ENCODE measurements at regions not wholly inside any gene's neighbourhood (a gene's known extent, or its start where the extent isn't known, plus 50 kb on each side); places are given as distances from the start of the nearest gene placed in this dataset.

DNA sequence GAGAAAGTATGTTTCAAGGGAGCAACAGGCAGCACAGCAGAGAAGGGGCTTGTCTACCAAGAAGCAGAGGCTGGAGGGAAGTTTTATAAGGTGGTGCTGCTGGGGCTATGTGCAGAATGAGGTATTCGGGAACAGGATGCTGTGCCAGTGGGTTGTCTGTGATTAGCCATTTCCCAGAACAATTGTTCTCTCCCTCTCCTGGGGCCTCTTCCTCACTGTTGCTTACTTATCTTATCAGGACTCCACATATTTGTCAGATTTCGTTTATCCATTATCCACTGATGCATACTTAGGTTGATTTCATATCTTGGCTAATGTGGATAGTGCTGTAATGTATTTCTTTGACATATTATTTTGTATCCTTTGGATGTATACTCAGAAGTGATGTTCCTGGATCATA lies 195.1 kb upstream of the RTL1 start:
- H3K9me3 ChIP-seq, result peaks cover 5% of the 10 kb centered on the region
- H3K4me1 ChIP-seq, result no peaks in the 10 kb centered on the region
- H3K27me3 ChIP-seq, result no peaks in the 10 kb centered on the region
- intact Hi-C loops (cut with DNase I), result no loop called here
- no peak for DNase-seq (ENCODE audit: extremely low spot score in 2 of 2)
- no peak overlapping the region for H3K4me3 ChIP-seq
- no peaks in the 10 kb centered on the region for H3K36me3 ChIP-seq
- TF ChIP-seq, protein P1, sequence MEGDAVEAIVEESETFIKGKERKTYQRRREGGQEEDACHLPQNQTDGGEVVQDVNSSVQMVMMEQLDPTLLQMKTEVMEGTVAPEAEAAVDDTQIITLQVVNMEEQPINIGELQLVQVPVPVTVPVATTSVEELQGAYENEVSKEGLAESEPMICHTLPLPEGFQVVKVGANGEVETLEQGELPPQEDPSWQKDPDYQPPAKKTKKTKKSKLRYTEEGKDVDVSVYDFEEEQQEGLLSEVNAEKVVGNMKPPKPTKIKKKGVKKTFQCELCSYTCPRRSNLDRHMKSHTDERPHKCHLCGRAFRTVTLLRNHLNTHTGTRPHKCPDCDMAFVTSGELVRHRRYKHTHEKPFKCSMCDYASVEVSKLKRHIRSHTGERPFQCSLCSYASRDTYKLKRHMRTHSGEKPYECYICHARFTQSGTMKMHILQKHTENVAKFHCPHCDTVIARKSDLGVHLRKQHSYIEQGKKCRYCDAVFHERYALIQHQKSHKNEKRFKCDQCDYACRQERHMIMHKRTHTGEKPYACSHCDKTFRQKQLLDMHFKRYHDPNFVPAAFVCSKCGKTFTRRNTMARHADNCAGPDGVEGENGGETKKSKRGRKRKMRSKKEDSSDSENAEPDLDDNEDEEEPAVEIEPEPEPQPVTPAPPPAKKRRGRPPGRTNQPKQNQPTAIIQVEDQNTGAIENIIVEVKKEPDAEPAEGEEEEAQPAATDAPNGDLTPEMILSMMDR (IDR thresholded peaks at IDR 0.05), result no peak
- TF ChIP-seq POLR2A (IDR thresholded peaks at IDR 0.05) (no peak), POLR2AphosphoS5 (IDR thresholded peaks at IDR 0.05; ENCODE audit: insufficient read depth in 1 of 2, low read depth in 1 of 2) (no peak)
- H3K27ac ChIP-seq, result no peak overlapping the region

DNA sequence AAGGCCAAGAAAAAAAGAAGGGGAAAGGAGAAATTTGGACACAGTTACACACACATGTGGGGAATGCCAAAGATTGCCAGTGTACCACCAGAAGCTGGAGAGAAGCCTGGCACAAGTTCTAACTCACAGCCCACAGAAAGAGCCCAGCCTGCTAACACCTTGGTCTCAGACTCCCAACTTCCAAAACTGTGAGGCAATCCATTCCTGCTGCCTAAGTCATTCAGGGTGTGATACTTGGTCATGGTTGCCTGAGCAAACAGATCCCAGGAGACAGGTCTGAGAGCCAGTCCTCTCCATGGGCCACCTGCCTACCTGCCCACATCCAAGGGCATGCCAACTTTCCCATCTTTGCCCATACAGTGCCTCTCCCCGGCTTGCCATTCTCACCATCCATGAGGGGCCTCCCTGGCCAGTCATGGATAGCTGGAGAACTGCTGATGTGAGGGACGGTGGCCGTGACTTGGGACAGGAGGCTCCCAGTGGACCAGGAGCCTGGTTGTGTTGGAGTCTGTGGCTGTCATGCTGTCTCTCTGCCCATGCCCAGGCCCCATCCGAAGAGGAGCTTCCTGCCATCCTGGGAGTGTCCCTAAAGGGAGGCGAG lies 198.0 kb upstream of the RTL1 start:
- H3K36me3 ChIP-seq, result no peaks in the 10 kb centered on the region
- no peak overlapping the region for H3K27ac ChIP-seq
- H3K27me3 ChIP-seq, result no peaks in the 10 kb centered on the region
- peaks cover 5% of the 10 kb centered on the region for H3K9me3 ChIP-seq
- TF ChIP-seq, protein P1 (IDR thresholded peaks at IDR 0.05), result no peak
- TF ChIP-seq POLR2AphosphoS5 (IDR thresholded peaks at IDR 0.05; ENCODE audit: insufficient read depth in 1 of 2, low read depth in 1 of 2) (no peak), POLR2A (IDR thresholded peaks at IDR 0.05) (no peak)
- no peak for DNase-seq (ENCODE audit: extremely low spot score in 2 of 2)
- no peak overlapping the region for H3K4me3 ChIP-seq
- no peaks in the 10 kb centered on the region for H3K4me1 ChIP-seq
- intact Hi-C loops (cut with DNase I), result no loop called here

DNA sequence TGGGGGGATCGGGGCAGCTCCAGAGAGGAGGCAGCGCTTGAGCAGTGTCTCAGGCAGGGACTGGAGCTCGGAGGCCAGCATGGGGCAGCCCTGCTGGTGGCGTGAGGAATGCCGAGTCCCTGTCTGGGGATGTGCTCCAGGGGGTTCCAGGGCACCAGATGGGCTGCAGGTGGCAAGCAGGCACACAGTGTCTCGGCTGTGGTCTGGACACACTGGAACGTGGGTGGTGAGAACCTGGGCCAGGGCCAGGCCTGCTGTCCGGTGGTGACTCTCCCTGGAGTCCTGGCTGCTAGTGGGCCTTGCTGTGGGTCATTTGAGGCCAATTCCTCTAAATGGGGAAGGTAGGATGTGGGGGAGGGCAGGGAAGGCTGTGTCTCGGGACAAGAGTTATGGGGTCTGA lies 199.4 kb upstream of the RTL1 start:
- Histone ChIP-seq H3K4me3 (no peak overlapping the region), H3K27me3 (no peaks in the 10 kb centered on the region), H3K36me3 (no peaks in the 10 kb centered on the region), H3K27ac (no peak overlapping the region), H3K9me3 (peaks cover 5% of the 10 kb centered on the region), H3K4me1 (no peaks in the 10 kb centered on the region)
- intact Hi-C loops (cut with DNase I), result no loop called here
- no peak for DNase-seq (ENCODE audit: extremely low spot score in 2 of 2)
- TF ChIP-seq POLR2A (IDR thresholded peaks at IDR 0.05) (no peak), POLR2AphosphoS5 (IDR thresholded peaks at IDR 0.05; ENCODE audit: insufficient read depth in 1 of 2, low read depth in 1 of 2) (no peak)
- TF ChIP-seq, protein P1 (IDR thresholded peaks at IDR 0.05), result no peak

DNA sequence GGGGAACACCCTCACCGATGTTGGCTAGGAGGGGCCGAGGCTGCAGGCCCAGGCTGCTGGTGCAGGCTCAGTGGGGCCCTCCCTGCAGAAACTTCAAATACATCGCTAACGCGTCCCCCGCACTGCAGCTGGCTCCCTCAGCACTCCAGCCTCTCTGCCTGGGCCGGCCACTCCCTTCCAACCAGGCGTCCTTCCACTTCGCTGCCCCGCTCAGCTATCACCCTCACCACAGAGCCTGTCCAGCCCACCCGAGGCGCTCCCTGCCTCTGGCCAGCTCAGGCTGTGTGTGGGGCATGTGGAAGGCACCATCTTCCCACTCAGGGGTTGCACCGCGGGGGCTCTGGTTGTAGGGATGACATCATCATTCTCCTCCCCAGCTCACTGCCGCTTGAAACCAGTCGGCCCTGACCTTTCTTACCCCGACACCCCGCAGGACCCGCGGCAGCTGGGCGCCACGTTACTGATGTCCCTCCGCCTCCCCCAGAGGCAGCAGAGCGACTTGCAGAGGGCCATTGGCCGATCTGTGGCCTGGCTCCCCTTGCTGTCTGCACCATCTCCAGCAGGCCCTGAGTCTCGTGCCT lies 199.9 kb upstream of the RTL1 start:
- Histone ChIP-seq H3K27ac (no peak overlapping the region), H3K9me3 (peaks cover 5% of the 10 kb centered on the region), H3K4me1 (no peaks in the 10 kb centered on the region), H3K4me3 (no peak overlapping the region), H3K36me3 (no peaks in the 10 kb centered on the region), H3K27me3 (no peaks in the 10 kb centered on the region)
- intact Hi-C loops (cut with DNase I), result no loop called here
- DNase-seq (ENCODE audit: extremely low spot score in 2 of 2), result no peak
- TF ChIP-seq POLR2AphosphoS5 (IDR thresholded peaks at IDR 0.05; ENCODE audit: insufficient read depth in 1 of 2, low read depth in 1 of 2) (no peak), POLR2A (IDR thresholded peaks at IDR 0.05) (no peak)
- TF ChIP-seq, protein P1 (IDR thresholded peaks at IDR 0.05), result no peak

DNA sequence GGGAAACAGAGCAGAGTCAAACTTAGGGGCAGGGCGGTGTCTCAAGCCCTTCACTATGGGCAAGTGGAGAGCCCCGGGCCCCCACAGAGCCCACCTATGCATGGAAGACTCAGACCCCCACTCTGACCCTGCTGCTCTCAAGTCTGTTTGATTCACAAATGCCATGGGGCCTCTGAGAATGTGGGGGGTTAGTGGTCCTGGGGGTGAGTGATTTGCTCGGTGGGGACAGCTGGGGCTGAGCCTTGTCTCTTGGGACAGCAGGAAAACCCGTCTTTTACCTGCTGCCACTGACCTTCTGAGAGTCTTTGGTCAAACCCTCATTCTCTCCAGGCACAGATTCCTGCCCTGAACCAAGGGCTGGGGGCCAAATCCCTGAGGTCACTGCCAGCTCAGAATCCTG lies 201.0 kb upstream of the RTL1 start:
- no peak overlapping the region for H3K27ac ChIP-seq
- H3K36me3 ChIP-seq, result no peaks in the 10 kb centered on the region
- DNase-seq (ENCODE audit: extremely low spot score in 2 of 2), result no peak
- H3K27me3 ChIP-seq, result no peaks in the 10 kb centered on the region
- peaks cover 4% of the 10 kb centered on the region for H3K9me3 ChIP-seq
- TF ChIP-seq, protein P1 (IDR thresholded peaks at IDR 0.05), result no peak
- TF ChIP-seq POLR2AphosphoS5 (IDR thresholded peaks at IDR 0.05; ENCODE audit: insufficient read depth in 1 of 2, low read depth in 1 of 2) (no peak), POLR2A (IDR thresholded peaks at IDR 0.05) (no peak)
- no peaks in the 10 kb centered on the region for H3K4me1 ChIP-seq
- intact Hi-C loops (cut with DNase I), result no loop called here
- no peak overlapping the region for H3K4me3 ChIP-seq

All from vagina (tissue), 2 donors.